NCI-H1048 (cell line): ENCODE measurements at regions not wholly inside any gene's neighbourhood (a gene's known extent, or its start where the extent isn't known, plus 50 kb on each side); places are given as distances from the start of the nearest gene placed in this dataset.
"Not testable (repeated sequence)": the region's sequence is repeated elsewhere in the genome, so short reads cannot be mapped to it uniquely, and the experiment has no call there.

Experiments used
- DNase-seq: peaks from one replicate; lab custom pipeline; 2025; lab: John Stamatoyannopoulos, UW

- no peak for DNase-seq
These were observed 270.1 kb downstream of the QDPR start for GRCh38 chr4:17241835-17242234.

DNA sequence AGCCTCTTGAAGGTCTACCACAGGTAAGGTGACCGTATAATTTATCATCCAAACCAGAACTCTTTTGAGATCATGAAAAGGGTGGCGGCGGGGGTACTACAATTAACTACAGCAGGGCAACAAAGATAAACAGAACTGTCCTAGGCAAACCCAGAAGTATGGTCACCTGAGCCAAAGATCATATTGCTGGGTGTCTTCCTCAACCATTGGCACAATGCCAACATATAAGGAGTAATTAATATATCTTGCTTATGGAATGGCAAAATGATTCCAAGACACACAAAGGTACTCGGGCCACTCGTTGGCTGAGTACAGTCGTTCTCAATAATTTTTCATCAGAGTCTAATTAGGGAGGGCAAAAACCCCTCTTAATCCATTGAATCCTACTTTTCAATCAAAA lies 273.3 kb downstream of the QDPR start:
- DNase-seq = no peak

DNA sequence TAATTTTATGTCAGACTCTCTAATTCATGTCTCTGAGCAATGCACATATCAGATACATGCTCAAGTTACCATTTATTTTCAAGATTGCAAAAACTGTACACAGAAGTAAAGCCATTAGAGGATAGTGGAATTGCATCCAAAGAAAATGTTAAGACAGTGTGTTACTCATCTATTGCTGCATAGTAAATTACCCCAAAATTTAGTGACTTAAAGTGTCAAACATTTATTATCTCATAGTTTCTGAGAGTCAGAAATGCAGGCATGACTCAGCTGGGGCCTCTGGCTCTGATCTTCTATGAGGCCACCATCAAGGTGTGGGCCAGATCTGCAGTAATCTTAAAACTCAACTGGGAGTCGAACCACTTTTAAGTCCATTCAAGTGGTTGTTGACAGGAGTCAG lies 275.2 kb downstream of the QDPR start:
- no peak for DNase-seq

DNA sequence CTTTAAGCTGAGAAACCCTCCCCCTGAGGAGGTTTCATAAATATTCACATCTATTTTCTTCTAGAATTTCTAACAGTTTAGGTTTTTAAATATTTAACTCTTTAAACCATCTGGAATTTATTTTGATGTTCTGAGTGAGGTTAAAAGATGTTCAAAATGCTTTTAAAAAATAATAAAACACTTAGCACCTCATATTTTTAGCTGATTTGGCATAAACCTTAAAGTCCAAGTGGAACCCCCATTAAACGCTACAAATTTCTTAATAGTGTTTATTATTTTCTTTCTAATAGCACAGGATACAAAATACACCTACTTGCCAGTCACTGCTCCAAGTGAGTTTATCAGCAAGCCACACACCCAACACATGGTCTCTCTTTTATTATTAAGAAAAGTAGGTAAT lies 277.2 kb downstream of the QDPR start:
- DNase-seq = no peak

- DNase-seq = no peak
These were observed 279.2 kb downstream of the QDPR start for GRCh38 chr4:17232566-17233253.

- not testable (repeated sequence) for DNase-seq
These were observed 279.9 kb downstream of the QDPR start for GRCh38 chr4:17231880-17232475.

- DNase-seq = no peak
These were observed 281.2 kb downstream of the QDPR start for GRCh38 chr4:17230727-17231126.

- DNase-seq = no peak
These were observed 291.1 kb downstream of the QDPR start for GRCh38 chr4:17220816-17221215.

DNA sequence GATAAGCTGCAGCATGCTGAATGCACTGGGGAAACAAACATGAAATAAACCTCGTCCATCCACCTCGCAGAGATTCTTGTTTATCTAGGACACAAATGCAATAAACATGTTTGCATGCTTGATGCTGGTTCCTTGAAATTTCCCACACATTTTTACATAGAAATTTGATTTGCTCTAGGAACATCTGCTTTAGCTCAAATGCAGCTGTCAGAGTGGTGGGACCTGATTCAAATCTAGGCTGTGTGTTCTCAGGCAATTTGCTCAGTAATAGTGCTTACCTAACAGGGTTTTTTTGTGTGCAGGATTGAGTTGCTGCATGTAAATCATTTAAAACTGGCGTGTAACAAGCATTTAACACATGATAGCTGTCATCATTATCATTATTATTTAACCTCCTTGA lies 293.1 kb downstream of the QDPR start:
- no peak for DNase-seq

GRCh38 chr4:17206829-17207801 lies 304.8 kb downstream of the QDPR start:
- no peak for DNase-seq

DNA sequence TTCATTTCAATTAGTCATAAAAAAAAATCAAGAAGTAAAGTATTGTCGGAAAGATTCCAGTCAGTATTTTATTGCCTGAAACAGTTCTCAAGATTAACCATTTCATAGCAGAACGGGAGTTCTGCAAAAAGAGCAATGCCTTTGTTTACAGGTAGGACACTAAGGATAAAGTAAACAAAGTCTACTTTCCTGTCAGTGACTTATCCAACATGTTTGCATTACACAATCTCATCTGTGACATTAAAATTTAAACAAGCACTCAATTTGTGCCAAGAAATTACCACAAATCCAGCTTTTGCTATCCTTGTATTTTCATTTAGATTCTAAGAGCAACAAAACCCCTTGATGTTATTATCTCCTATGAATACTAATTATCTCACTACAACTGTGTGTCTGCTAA lies 306.5 kb upstream of the LDB2 start:
- DNase-seq = no peak

DNA sequence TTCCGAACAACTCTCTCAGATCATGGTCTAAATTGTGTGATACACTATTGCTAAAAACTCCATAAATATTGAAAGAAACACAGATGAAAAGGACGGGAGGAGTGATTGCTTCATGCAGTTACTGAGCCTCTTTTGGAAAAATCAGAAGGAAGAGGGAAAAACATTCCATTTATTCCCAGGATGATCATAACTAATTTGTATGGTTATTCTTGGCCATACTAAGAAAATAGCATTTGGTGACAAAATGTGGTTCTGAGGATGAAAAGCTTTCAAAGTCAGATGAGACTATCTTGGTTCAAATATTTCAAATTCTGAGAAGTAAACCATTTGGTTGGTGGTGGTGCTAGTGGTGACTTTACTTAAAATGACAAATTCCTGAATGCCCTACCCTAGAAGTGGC lies 305.4 kb upstream of the LDB2 start:
- no peak for DNase-seq

GRCh38 chr4:17197070-17197469 lies 298.6 kb upstream of the LDB2 start:
- DNase-seq = no peak

DNA sequence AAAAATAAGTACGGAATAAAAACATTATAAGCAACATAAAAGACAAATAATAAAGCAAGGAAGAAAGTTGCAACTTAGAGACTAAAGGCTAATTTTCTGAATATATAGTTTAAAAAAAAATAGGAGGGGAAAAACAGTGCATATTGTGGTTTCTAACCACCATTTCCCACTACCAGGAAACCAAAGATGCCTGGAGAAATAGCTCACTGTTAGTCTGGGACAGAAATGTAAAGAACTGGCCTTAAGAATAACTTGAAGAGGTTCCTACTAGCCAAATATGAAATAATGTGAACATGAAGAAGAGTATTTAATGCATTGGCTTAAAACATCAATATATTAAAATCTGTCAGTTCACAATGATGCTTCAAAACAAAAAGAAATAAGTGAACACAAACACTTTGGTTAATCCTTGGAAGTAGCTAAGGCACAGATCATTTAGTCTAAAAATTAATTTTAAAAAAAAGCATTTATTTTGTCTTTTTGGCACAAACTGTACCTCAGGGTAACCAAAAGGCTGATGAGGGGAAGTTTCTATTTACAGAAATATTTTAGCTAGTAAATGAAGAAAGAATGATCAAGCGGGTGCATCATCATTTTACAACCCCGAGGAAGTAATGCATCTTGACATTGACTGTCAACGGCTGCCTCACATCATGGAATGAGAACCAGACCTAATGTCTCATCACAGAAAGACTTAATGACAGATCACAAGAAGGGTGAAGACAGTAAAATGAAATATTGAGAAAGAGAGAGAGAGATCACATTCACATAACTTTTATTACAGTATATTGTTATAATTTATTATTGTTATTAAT lies 297.2 kb upstream of the LDB2 start:
- DNase-seq = no peak

GRCh38 chr4:17194586-17194985 lies 296.1 kb upstream of the LDB2 start:
- DNase-seq = no peak

GRCh38 chr4:17189759-17190158 lies 291.3 kb upstream of the LDB2 start:
- no peak for DNase-seq

DNA sequence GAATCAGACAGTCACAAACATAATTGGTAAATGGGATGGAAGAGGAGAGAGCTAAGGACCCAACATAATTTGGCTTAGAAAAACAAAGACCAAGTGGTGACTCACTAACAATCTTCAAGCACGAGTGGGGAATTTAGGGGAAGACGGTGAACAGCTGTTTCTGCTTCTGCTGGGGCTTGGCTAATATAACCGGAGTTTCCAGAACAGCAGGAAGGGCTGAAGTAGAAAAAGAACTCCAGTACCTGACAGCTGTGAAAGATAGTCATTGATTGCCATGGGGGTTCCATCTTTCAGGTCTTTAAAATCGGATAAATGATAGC lies 290.9 kb upstream of the LDB2 start:
- no peak for DNase-seq

DNA sequence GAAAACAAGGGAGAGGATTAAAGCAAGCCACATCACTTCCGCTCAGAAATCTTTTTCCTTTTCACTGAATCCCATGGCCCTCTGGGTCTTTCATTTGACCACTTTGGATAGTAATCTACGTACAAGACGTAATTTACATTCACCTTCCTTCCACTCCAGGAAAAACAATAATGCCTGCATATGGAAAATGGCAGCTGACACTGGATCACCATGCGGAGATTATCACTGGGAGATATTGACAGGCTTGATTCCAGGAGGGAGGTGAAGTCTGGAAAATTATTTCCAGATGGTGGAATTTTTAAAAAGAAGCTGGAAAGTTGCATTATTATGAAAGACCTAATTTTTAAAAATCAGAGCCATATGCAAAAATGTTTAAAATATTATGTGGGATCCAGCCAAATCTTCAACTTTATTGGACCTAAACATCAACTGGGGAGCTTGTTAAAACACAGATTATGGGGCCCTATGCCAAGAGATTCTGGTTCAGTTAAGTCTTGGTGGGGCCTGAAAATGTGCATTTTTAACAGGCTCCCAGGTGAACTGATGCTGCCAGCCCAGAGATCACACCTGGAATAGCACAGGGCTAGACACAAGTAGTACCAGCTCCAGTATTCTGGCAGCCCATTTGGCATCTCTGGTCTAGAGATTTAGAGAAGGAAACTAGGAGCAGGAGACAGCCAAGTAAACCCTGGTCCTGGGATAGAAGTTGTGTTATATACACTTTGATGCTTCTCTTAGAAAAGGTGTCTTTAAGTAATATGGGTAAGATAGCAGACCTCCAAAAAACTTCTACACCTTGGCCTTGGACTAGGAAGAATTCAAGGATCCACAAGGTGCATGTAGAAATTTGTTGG lies 290.3 kb upstream of the LDB2 start:
- DNase-seq = peak; percentile 15

DNA sequence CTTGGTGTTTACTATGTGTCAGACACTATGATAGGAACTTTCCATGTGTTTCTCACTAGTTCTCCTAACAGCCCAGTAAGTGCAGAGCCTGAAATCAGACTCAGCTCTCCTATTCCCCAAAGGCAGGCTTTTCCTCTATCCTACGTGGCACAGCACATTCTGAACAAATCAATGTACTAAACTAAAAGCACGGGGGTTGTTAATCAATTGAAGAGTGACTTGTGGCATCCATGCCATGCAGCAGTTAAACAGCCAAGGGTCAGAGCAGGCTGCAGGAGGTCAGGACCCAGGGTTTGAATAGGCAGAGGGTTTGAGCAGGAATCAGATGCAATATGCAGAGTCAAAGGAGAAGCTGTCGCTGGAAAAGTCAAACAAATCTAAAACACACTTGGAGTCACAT lies 289.7 kb upstream of the LDB2 start:
- DNase-seq = no peak

- no peak for DNase-seq
These were observed 288.6 kb upstream of the LDB2 start for GRCh38 chr4:17187003-17187402.

- DNase-seq = no peak
These were observed 284.4 kb upstream of the LDB2 start for GRCh38 chr4:17182888-17183287.
